Tibial nerve (tissue), 3 donors: ENCODE measurements at regions not wholly inside any gene's neighbourhood (a gene's known extent, or its start where the extent isn't known, plus 50 kb on each side); places are given as distances from the start of the nearest gene placed in this dataset.

Experiments used
- POLR2A ChIP-seq, 2 donors: fragments of 450-650 bp; IDR thresholded peaks; one replicate each; pipeline ENCODE4 v1.6.1; 2017; ENCODE audit warnings: antibody characterized with exemption in 2 of 2, mild to moderate bottlenecking in 2 of 2, moderate library complexity in 2 of 2
- TF ChIP-seq, protein P1 (sequence below), 5 experiments: fragments of 200-600 bp in 3 of 5; fragments of 450-650 bp in 2 of 5; sonication (generic) in 3 of 5; IDR thresholded peaks; one replicate each; pipeline ENCODE4 v1.5.1; 2016 to 2019; ENCODE audit warnings: antibody characterized with exemption in 5 of 5, mild to moderate bottlenecking in 3 of 5, moderate library complexity in 2 of 5

DNA sequence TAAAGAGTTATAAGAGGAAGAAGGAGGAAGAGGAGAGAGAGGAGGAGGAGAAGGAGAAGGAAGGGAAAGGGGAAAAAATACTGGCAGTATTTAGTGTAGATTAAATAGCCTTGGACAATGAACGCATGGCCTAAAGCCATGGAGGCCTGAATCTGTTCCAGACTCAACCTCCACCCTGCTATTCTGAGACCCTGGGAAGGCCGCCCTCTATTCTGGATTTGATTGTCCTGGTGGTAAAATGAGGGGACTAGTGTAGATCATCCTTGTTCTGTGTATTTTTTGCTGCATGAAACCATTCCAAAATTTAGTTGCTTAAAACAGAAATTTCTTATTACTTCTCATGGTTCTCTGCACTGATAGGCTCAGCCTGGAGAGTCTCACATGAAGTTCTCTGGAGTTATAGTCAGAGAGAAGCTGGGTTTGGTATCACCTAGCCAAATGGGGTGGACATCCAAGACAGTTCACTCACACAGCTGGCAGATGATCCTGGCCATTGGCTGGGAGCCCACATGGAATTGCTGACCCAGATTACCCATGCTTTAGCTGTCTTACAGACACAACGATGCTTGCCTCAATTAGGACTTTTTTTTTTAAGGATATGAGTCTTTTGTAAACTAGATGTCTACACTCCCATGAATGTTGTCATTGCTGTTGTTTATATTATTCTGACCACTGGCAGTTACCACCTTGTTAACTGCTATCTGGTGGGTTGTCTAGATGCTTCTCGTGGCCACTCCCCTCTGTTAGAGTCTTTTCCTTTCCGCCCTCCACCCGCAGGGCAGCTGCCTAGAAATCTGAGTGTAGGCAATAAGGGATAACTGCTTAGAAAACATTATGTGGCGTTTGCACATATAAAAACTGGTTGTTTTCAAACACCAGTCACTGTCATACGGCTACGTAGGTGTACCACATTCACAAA is 149.9 kb downstream of the SST start:
- TF ChIP-seq, protein P1, sequence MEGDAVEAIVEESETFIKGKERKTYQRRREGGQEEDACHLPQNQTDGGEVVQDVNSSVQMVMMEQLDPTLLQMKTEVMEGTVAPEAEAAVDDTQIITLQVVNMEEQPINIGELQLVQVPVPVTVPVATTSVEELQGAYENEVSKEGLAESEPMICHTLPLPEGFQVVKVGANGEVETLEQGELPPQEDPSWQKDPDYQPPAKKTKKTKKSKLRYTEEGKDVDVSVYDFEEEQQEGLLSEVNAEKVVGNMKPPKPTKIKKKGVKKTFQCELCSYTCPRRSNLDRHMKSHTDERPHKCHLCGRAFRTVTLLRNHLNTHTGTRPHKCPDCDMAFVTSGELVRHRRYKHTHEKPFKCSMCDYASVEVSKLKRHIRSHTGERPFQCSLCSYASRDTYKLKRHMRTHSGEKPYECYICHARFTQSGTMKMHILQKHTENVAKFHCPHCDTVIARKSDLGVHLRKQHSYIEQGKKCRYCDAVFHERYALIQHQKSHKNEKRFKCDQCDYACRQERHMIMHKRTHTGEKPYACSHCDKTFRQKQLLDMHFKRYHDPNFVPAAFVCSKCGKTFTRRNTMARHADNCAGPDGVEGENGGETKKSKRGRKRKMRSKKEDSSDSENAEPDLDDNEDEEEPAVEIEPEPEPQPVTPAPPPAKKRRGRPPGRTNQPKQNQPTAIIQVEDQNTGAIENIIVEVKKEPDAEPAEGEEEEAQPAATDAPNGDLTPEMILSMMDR (IDR thresholded peaks at IDR 0.05): no peak
- no peak for TF ChIP-seq POLR2A (IDR thresholded peaks at IDR 0.05)
